ENCODE measurements at regions not wholly inside any gene's neighbourhood (a gene's known extent, or its start where the extent isn't known, plus 50 kb on each side); places are given as distances from the start of the nearest gene placed in this dataset.

GRCh38 chr15:62940755-62941361 is 101.7 kb upstream of the TPM1 start:
- no peaks in the 10 kb centered on the region for H3K79me2 ChIP-seq (ENCODE audit: low read length)
- no peaks in the 10 kb centered on the region for H3K4me1 ChIP-seq (ENCODE audit: low read length)
- H3K4me3 ChIP-seq (ENCODE audit: low read length) = no peak overlapping the region
- no peak overlapping the region for H3K27ac ChIP-seq (ENCODE audit: low read length)
- H3K9me3 ChIP-seq (ENCODE audit: insufficient read depth, low read length) = no peaks in the 10 kb centered on the region
- H2AFZ ChIP-seq (ENCODE audit: low read depth, low read length) = no peak overlapping the region
- H3K4me2 ChIP-seq (ENCODE audit: low read length) = no peak overlapping the region
- H3K27me3 ChIP-seq (ENCODE audit: low read depth, low read length) = peaks cover 6% of the 10 kb centered on the region
- no peaks in the 10 kb centered on the region for H3K36me3 ChIP-seq (replicated peaks; ENCODE audit: low read depth, low read length)
- no peaks in the 10 kb centered on the region for H4K20me1 ChIP-seq (ENCODE audit: insufficient read depth, low read length)
- TF ChIP-seq CTCF (IDR thresholded peaks at IDR 0.05; ENCODE audit: low read depth, low read length) (no peak), EZH2phosphoT487 (IDR thresholded peaks at IDR 0.05; ENCODE audit: low read depth) (no peak)
- H3K9ac ChIP-seq (ENCODE audit: low read length) = no peak overlapping the region

GRCh38 chr15:62941699-62942098 is 100.8 kb upstream of the TPM1 start:
- no peaks in the 10 kb centered on the region for H3K79me2 ChIP-seq (ENCODE audit: low read length)
- H3K9me3 ChIP-seq (ENCODE audit: insufficient read depth, low read length) = no peaks in the 10 kb centered on the region
- no peak overlapping the region for H3K4me3 ChIP-seq (ENCODE audit: low read length)
- H3K27me3 ChIP-seq (ENCODE audit: low read depth, low read length) = peaks cover 3% of the 10 kb centered on the region
- no peak for TF ChIP-seq CTCF (IDR thresholded peaks at IDR 0.05; ENCODE audit: low read depth, low read length)
- TF ChIP-seq EZH2phosphoT487 (IDR thresholded peaks at IDR 0.05; ENCODE audit: low read depth) = no peak
- no peak overlapping the region for H3K9ac ChIP-seq (ENCODE audit: low read length)
- no peak overlapping the region for H3K4me2 ChIP-seq (ENCODE audit: low read length)
- H3K4me1 ChIP-seq (ENCODE audit: low read length) = no peaks in the 10 kb centered on the region
- H2AFZ ChIP-seq (ENCODE audit: low read depth, low read length) = no peak overlapping the region
- H4K20me1 ChIP-seq (ENCODE audit: insufficient read depth, low read length) = no peaks in the 10 kb centered on the region
- no peak overlapping the region for H3K27ac ChIP-seq (ENCODE audit: low read length)
- no peaks in the 10 kb centered on the region for H3K36me3 ChIP-seq (replicated peaks; ENCODE audit: low read depth, low read length)

GRCh38 chr15:62942428-62942827 is 100.1 kb upstream of the TPM1 start:
- Histone ChIP-seq H4K20me1 (ENCODE audit: insufficient read depth, low read length) (no peaks in the 10 kb centered on the region), H3K27ac (ENCODE audit: low read length) (no peak overlapping the region), H3K4me3 (ENCODE audit: low read length) (no peak overlapping the region), H3K4me2 (ENCODE audit: low read length) (no peak overlapping the region), H3K79me2 (ENCODE audit: low read length) (no peaks in the 10 kb centered on the region), H3K36me3 (replicated peaks; ENCODE audit: low read depth, low read length) (no peaks in the 10 kb centered on the region), H3K9ac (ENCODE audit: low read length) (no peak overlapping the region), H2AFZ (ENCODE audit: low read depth, low read length) (no peak overlapping the region), H3K9me3 (ENCODE audit: insufficient read depth, low read length) (no peaks in the 10 kb centered on the region), H3K4me1 (ENCODE audit: low read length) (no peaks in the 10 kb centered on the region), H3K27me3 (ENCODE audit: low read depth, low read length) (peaks cover 7% of the 10 kb centered on the region)
- no peak for TF ChIP-seq CTCF (IDR thresholded peaks at IDR 0.05; ENCODE audit: low read depth, low read length)
- TF ChIP-seq EZH2phosphoT487 (IDR thresholded peaks at IDR 0.05; ENCODE audit: low read depth) = no peak

- H3K27ac ChIP-seq (ENCODE audit: low read length) = no peak overlapping the region
- no peak overlapping the region for H3K4me2 ChIP-seq (ENCODE audit: low read length)
- no peaks in the 10 kb centered on the region for H3K36me3 ChIP-seq (replicated peaks; ENCODE audit: low read depth, low read length)
- H3K79me2 ChIP-seq (ENCODE audit: low read length) = no peaks in the 10 kb centered on the region
- no peaks in the 10 kb centered on the region for H3K9me3 ChIP-seq (ENCODE audit: insufficient read depth, low read length)
- H4K20me1 ChIP-seq (ENCODE audit: insufficient read depth, low read length) = no peaks in the 10 kb centered on the region
- TF ChIP-seq EZH2phosphoT487 (IDR thresholded peaks at IDR 0.05; ENCODE audit: low read depth) (no peak), CTCF (IDR thresholded peaks at IDR 0.05; ENCODE audit: low read depth, low read length) (no peak)
- no peak overlapping the region for H2AFZ ChIP-seq (ENCODE audit: low read depth, low read length)
- no peak overlapping the region for H3K9ac ChIP-seq (ENCODE audit: low read length)
- peaks cover 23% of the 10 kb centered on the region for H3K27me3 ChIP-seq (ENCODE audit: low read depth, low read length)
- no peaks in the 10 kb centered on the region for H3K4me1 ChIP-seq (ENCODE audit: low read length)
- no peak overlapping the region for H3K4me3 ChIP-seq (ENCODE audit: low read length)
Measured at GRCh38 chr15:62945063-62945462, 97.5 kb upstream of the TPM1 start.

Data from OCI-LY3 (cell line).